Stimulated activated CD4-positive, alpha-beta T cell treated with anti-CD3 and anti-CD28 coated beads, Interleukin-1b, Interleukin-23, amount 100 ng/mL, for 24 hours (primary cell): ENCODE measurements at regions not wholly inside any gene's neighbourhood (a gene's known extent, or its start where the extent isn't known, plus 50 kb on each side); places are given as distances from the start of the nearest gene placed in this dataset.

Source experiments
- DNase-seq, 4 experiments: peaks; one replicate each; pipeline ENCODE4 v3.0.0-alpha.2; 2020; ENCODE audit warnings: low read depth in 4 of 4, low spot score in 1 of 4

DNA sequence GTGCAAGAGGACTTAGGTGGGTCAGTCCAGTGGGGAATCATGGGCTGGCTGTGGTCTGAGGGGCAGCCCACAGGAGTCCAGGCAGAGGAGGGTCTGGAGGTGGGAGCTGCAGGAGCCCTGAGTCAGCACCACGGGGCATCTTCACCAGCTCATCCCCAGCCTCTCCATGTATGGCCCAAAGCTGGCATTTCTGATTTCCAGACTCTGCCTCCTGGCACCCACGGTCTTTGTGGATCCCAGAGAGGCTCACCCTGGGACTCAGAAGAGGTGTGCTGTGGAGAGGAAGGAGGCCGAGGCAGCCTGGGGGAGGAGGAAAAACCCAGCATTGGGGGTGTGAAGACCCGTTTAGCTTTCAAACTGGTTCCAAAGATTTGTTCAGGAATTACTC lies 64.5 kb upstream of the KLF13 start:
- no peak for DNase-seq

- no peak for DNase-seq
Measured at GRCh38 chr15:31262901-31263671, 63.5 kb upstream of the KLF13 start.

DNA sequence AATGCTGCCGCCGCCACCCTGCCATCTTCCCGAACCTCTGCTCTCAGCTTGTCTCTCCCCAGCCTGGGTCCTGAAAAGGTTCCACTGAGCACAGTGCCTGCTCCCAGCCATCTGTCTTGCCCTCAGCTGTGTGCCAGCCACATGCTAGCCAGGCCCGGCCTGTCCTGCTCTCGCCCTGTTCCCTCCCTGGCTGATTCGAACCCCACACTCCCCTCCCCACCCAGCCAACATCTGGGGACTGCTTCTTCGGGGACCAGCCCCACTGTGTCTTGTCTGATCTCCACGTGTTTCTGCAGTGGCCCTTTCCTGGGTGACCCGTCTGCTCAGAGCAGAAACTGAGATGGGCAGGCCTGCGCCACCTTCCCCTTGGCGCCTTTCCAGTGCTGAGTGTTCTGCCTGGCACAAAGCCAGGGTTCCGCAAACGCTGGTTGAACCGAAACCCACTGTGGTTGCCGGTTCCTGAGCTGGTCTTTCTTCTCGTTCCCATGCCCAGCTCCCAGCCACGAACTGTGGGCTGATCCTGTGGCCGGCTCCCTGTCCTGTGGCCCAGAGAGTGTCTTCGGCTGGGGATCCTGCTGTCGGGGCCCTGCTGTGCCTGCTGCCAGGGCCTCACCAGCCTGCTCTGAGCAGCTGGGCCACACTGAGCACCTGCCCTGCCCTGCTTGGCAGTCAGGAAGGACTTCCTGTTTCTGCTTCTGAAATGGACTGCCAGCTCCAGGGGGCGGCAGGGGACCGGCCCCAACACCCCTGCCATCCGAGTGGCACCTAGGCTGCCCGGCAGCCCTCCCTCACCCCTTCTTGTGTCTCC lies 62.7 kb upstream of the KLF13 start:
- DNase-seq, result peak in 3 of 4 experiments; percentile 29 to 56 (median 54)

GRCh38 chr15:31264559-31265089 lies 62.0 kb upstream of the KLF13 start:
- no peak for DNase-seq

DNA sequence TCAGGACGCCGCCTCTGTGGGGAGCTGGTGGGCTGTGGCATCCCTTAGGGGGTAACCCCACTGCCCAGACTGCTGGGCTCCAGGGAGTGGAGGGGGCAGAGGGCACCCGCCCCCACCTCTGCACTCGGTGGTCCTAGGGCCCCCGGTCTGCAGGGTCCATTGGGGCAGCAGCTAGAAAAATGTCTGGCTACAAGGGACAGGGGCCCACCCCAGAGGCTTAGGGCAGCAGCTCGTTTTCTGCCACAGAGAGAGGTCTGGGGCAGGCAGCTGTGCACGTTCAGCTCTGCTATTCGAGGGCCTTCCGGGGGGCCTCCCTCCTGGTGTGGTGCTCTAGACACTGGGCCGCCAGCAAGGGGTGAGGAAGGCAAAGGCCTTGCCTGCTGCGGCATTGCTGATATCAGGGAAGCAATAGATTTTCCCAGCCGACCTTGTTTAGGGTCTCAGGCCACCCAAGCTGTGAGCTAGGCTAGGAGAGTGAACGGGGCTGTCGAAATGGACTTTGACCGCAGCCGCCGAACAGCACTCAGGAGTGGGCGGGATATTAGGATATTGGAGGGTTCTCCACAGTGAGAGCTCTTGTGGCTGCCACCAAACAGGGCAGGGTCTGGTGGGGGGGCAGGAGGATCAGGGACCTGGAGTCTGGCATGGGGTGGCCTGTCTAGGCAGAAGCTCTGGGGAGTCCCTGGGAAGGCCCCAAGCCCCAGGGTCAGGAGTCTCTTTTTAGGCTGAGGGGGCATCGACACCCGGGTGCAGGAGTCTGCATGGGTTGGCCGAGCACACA lies 61.4 kb upstream of the KLF13 start:
- no peak for DNase-seq

DNA sequence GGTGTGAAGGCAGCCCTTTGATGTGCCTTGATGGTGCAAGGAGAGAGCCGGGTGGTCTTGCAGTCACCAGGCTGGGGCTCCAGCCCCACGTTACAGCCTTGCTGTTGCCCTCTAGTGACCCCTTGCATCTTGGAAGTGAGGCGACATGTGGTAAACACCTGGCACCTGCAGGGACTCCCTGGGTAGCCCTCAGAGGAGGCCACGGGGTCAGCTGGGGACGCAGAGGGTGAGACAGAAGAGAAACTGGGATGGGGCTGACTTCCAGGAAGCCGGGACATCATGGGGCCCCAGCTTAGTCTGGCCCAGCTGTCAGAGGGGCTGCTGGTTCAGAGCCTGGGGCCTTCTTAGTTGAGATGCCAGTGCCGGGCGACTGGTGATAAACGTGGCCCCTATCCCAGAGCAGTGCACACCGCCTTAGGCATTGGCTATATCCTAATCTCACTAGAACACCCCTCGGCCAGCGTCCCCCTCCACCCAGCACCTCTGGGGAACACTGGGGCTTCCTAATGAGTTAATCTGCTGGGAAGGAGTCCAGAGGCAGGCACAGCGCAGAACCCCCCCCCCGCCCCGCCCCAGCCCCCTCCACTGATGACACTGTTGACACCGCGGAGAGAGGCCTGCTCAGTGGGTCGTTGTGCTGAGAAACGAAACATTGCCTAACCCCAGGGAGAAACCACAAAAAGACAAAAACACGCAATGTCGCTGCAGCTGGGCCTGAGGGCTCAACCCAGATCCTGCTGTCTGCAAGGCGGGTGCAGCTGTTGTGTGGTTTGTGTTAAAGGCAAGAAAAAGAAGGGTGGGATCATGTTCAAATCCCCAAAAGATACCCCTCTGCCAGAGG lies 60.5 kb upstream of the KLF13 start:
- DNase-seq, result peak in 2 of 4 experiments; percentile 40 to 45

DNA sequence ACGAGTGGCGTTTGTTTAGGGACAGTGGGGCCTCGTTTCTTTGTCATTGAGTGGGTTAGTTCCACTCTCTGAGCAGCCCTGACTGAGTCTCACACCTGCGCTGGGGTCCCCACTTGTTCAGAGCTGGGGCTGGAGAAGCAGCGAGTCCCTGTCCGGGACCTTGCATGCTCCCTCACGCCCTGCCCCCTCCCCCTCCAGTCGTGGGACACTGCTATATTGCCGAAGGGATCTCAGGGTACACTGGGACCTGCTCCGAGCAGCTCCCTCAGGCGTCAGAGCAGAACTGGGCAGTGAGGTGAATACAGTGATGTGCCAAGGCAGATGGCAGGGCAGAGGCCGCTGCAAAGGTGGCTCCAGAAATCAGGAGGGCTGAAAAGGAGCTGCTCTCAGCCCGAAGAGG lies 59.9 kb upstream of the KLF13 start:
- no peak for DNase-seq

DNA sequence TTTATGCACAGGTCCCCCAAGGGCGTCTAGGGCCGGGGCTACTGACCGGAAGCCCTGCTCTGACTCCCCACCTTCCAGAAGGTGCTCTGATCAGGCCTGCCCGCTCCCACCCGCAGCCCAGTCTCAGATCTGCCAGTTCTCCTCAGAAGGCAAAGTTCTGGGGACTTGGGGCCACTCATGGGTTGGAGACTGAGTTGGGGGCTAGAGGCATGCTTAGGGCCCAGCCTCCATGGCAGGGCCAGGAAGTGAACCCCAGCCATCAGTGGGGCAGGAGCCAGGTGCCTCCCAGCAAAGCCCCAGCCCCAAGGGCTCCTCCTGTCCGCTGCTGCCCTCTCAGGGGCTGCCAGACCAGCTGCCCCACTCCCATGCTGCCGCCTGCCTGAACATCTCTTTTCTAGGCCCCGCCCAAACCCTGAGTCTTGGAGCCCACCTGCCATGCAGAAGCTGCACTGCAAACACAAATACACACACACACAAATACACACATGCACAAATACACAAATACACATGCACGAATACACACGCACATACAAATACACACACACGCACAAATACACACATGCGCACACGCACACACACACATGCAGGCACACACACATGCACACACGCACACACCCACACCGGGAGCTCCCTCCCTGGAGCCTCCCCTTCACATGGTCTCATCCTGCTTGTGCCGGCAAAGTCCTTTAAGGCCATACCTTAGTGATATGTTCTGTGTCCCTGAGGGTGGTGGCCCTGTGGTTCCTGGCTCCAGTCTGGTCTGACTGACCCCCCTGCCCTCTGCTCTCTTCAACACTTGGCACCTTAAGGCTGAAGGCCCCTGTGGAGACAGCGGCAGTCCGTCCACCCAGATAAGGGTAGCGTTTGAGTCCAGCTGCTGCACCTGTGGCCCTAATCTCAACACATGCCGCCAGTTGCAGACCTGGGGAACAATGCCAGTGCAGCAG lies 59.2 kb upstream of the KLF13 start:
- DNase-seq, result no peak

DNA sequence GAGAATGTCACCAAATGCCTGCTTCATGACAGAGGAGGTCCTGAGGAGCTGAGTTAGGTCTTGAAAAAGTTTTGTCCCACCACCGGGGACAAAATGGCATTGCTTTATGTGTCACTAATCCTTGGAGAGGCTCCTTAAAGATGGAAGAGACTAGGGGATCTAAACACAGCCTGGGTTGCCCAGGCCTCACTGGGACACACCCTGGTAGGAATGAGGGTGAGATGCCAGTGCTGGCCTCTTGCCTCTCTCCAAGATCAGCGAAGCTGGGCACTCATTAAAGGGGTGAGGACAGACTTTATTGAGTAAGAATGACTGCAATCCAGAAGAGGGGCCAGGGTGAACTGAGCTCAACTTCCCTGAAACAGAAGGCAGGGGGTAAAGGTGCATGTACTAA lies 58.5 kb upstream of the KLF13 start:
- DNase-seq, result no peak

GRCh38 chr15:31268911-31269784 lies 57.5 kb upstream of the KLF13 start:
- DNase-seq, result no peak

- no peak for DNase-seq
Measured at GRCh38 chr15:31269816-31270575, 56.6 kb upstream of the KLF13 start.

DNA sequence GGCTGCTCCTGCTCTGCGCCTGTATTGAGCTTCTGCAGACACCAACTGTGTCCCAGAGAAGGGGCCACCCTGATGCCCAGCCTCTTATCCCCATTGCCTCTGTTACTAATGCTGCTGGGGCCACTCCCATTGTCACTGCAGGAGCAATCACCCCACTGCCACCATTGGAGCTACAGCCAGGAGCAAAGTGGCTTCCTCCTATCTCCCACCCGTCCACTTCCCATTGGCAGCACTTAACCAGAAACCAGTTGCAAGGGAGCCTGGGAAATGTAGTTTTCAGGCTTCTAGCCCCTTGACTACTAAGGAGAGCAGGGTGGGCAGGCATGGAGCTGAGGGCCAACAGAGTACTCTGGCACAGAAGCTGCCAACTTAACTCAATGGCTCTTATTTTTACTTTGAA lies 55.9 kb upstream of the KLF13 start:
- no peak for DNase-seq

DNA sequence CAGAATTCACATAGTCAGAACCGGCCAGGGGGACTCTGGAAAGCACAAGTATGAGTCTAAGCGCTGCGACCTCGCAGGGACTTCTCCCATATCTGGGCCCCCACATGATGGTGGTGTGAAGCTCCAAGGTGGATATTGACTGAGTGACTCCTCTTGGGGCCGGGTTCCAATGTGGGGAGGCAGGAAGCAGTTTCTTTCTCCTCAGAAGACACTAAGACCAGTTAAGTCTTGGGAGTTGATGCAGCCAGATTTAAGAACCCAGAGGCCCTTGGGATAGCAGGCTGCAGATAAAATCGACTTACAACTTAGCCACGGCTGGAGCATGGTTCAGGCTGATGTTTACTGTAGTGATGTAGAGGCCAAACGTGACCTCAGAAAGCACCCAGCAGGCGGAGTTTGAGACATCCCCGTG lies 55.4 kb upstream of the KLF13 start:
- no peak for DNase-seq

- DNase-seq, result no peak
Measured at GRCh38 chr15:31271711-31272557, 54.7 kb upstream of the KLF13 start.

DNA sequence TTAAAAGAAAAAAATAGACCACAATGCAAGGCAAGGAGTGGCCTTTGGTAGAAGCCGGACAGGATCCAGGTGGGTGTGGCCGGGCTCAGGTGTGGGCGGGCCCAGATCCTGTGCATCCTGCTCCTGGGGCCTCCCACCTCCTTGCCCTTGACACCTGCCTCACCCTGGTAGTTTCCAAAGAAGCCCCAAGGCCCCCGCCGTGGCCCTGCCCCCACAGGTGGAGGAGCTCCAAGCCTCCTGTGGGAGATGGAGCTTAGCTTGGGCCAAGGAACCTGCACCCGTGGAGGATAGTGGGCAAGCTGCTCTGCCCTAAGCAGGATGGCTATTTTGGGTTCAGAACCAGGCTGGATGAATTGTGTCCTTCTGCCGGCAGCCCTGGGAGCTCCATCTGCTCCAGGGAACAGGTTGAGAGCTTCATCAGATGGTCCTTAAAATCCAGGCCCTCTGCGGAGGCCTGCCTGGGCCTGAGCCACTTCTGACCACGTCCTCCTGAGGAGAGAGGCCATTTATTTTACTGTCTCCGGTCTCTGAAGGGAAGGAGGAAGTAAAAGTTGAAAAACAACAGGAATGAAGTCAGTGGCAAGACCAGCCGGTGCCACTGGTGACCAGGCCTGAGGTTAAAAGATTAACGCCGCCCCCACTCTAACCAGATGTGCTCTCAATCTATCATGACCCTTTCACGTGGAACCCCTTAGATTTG lies 53.9 kb upstream of the KLF13 start:
- no peak for DNase-seq

DNA sequence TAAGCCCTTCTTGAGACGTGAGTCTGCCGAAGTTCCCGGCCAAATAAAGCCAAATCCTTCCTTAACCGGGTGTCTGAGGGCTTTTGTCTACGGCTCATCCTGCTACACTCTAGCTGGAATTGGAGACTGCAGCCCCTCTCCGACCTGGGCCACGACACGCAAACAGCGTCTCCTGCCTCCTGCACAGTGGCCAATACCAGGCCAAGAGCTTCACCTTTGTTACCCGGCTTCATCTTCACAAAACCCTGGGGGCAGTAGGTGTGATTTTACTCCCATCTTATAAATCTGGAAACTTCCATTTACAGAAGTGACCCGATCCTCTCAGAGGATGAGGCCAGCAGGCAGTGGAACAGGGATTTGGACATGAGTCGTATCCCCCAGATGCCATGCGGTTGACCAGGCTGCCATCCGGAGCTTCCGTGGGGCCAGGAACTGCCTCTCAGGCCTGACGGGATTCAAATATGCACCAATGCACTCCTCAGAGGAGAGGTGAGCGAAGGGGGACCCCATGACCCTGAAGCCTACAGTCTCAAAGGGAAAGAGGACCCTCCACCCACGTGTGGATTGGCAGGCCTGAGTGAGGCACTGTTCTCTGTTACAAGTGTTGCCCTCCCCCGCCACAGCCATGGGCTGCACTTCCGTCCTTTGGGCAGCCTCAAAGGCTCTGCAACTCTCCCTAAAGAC lies 53.2 kb upstream of the KLF13 start:
- no peak for DNase-seq
